ENCODE measurements at regions not wholly inside any gene's neighbourhood (a gene's known extent, or its start where the extent isn't known, plus 50 kb on each side); places are given as distances from the start of the nearest gene placed in this dataset.

- no peak for TF ChIP-seq CTCF (IDR thresholded peaks at IDR 0.05)
- no peak for TF ChIP-seq POLR2A (IDR thresholded peaks at IDR 0.05)
These were observed 193.6 kb upstream of the RNF32 start for GRCh38 chr7:156446990-156447389.

Data from esophagus squamous epithelium (tissue), 4 donors.